SK-N-MC (cell line): ENCODE measurements at regions not wholly inside any gene's neighbourhood (a gene's known extent, or its start where the extent isn't known, plus 50 kb on each side); places are given as distances from the start of the nearest gene placed in this dataset.

Experiments used
- EZH2 ChIP-seq: fragments of 200-600 bp; sonication (generic); IDR thresholded peaks from one replicate; pipeline ENCODE4 v1.6.1; 2017; ENCODE audit warnings: antibody characterized with exemption
- POLR2AphosphoS5 ChIP-seq: IDR thresholded peaks from 2 replicates; pipeline ENCODE4 v1.6.1; 2012; ENCODE audit warnings: mild to moderate bottlenecking, low read depth, low read length, borderline replicate concordance

DNA sequence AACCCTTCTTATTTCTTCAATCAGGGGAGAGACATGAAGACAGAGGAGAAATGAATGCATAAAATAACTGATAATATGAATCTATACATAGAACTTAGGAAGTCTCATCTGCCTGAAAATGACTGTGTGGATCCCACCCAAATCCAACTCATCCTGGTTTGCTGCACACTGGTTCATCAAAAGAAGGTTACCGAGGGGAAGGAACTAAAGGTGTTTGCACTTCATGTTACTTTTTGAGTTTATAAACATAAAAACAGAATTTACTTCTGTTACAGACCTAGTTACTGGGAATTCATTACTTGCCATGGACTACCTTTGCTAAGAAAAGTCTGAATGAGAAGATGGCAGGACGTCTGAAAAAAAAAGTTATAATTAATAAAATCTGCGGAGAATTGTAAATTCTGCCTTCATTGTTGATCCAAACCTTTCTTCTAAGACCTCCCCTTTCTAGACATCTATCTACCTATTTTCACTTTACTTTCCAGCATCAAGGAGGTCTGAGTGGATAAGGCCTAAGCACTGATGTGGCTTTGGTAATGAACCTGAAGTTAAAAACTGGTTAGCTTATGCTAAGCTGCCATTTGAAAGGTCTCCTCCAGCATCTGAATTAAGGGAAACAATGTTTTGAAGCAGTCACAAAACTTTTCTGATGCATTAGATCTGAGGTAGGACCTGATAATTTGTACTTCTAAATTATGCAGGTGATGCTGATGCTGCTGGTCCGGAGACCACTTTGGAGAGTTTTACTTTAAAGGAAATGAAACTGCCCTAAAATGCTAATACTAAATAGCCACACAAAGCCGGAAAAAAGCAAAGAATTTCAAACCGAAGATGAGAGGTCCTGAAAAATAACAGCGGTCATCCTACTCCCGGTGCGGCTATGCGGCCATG, 84.0 kb downstream of the HFE start:
- TF ChIP-seq POLR2AphosphoS5 (no peak), EZH2 (no peak)
